Suppressor macrophage treated with lipopolysaccharide for 4 hours (primary cell): ENCODE measurements at regions not wholly inside any gene's neighbourhood (a gene's known extent, or its start where the extent isn't known, plus 50 kb on each side); places are given as distances from the start of the nearest gene placed in this dataset.

Experiments used
- DNase-seq: peaks from one replicate; pipeline ENCODE4 v3.0.0-alpha.2; 2020

GRCh38 chr1:68969441-68969840, 472.6 kb upstream of the DEPDC1 start:
- no peak for DNase-seq

GRCh38 chr1:68970571-68970970, 473.7 kb upstream of the DEPDC1 start:
- no peak for DNase-seq

- DNase-seq, result no peak
Observed at GRCh38 chr1:68973459-68974244, 476.8 kb upstream of the DEPDC1 start.

GRCh38 chr1:68974447-68974846, 477.6 kb upstream of the DEPDC1 start:
- DNase-seq, result no peak

GRCh38 chr1:68975212-68975933, 478.5 kb upstream of the DEPDC1 start:
- no peak for DNase-seq

- no peak for DNase-seq
Observed at GRCh38 chr1:68976916-68977610, 480.2 kb upstream of the DEPDC1 start.

- DNase-seq, result no peak
Observed at GRCh38 chr1:68979891-68980290, 483.0 kb upstream of the DEPDC1 start.

GRCh38 chr1:68984289-68984688, 487.4 kb upstream of the DEPDC1 start:
- no peak for DNase-seq

GRCh38 chr1:68994096-68994495, 497.2 kb upstream of the DEPDC1 start:
- DNase-seq, result no peak

- DNase-seq, result no peak
Observed at GRCh38 chr1:69016468-69016867, 519.6 kb upstream of the DEPDC1 start.

GRCh38 chr1:69029649-69030048, 532.8 kb upstream of the DEPDC1 start:
- no peak for DNase-seq

GRCh38 chr1:69038379-69038778, 529.3 kb upstream of the LRRC7 start:
- no peak for DNase-seq

- DNase-seq, result no peak
Observed at GRCh38 chr1:69045572-69045971, 522.1 kb upstream of the LRRC7 start.

- no peak for DNase-seq
Observed at GRCh38 chr1:69055194-69055593, 512.5 kb upstream of the LRRC7 start.

GRCh38 chr1:69058454-69058853, 509.3 kb upstream of the LRRC7 start:
- no peak for DNase-seq

- no peak for DNase-seq
Observed at GRCh38 chr1:69070660-69071373, 496.9 kb upstream of the LRRC7 start.

- DNase-seq, result no peak
Observed at GRCh38 chr1:69073176-69073575, 494.5 kb upstream of the LRRC7 start.

GRCh38 chr1:69076631-69077030, 491.1 kb upstream of the LRRC7 start:
- no peak for DNase-seq

- DNase-seq, result no peak
Observed at GRCh38 chr1:69077198-69077597, 490.5 kb upstream of the LRRC7 start.

- no peak for DNase-seq
Observed at GRCh38 chr1:69077633-69078032, 490.1 kb upstream of the LRRC7 start.

GRCh38 chr1:69081668-69082067, 486.1 kb upstream of the LRRC7 start:
- no peak for DNase-seq

GRCh38 chr1:69082312-69082711, 485.4 kb upstream of the LRRC7 start:
- DNase-seq, result no peak

GRCh38 chr1:69086148-69086547, 481.6 kb upstream of the LRRC7 start:
- DNase-seq, result no peak
